ENCODE measurements at regions not wholly inside any gene's neighbourhood (a gene's known extent, or its start where the extent isn't known, plus 50 kb on each side); places are given as distances from the start of the nearest gene placed in this dataset.

GRCh38 chr1:102733491-102734236 is 374.7 kb downstream of the COL11A1 start:
- no peaks in the 10 kb centered on the region for H3K27me3 ChIP-seq
- WGBS, 2 donors, result 58 to 75% methylated on average over 3 of the region's 3 CpGs
- H3K4me1 ChIP-seq, result no peaks in the 10 kb centered on the region
- ATAC-seq (no peak), DNase-seq (no peak)
- H3K9me3 ChIP-seq, result no peaks in the 10 kb centered on the region
- H3K27ac ChIP-seq, result no peak overlapping the region
- H3K4me3 ChIP-seq, result no peak overlapping the region
- TF ChIP-seq POLR2A (IDR thresholded peaks at IDR 0.05) (no peak), CTCF (IDR thresholded peaks at IDR 0.05) (no peak)
- intact Hi-C loops (cut with DNase I), result no loop called here
- H3K36me3 ChIP-seq (replicated peaks in 1 of 2; ENCODE audit: insufficient read depth in 1 of 2, low read depth in 2 of 2), result no peaks in the 10 kb centered on the region

GRCh38 chr1:102732927-102733326 is 375.4 kb downstream of the COL11A1 start:
- H3K4me1 ChIP-seq, result no peaks in the 10 kb centered on the region
- WGBS, 2 donors, result 57 to 67% methylated on average over 1 of the region's 1 CpG
- no peak overlapping the region for H3K27ac ChIP-seq
- no peak for ATAC-seq
- no peaks in the 10 kb centered on the region for H3K36me3 ChIP-seq (replicated peaks in 1 of 2; ENCODE audit: insufficient read depth in 1 of 2, low read depth in 2 of 2)
- TF ChIP-seq CTCF (IDR thresholded peaks at IDR 0.05) (no peak), POLR2A (IDR thresholded peaks at IDR 0.05) (no peak)
- H3K4me3 ChIP-seq, result no peak overlapping the region
- H3K9me3 ChIP-seq, result no peaks in the 10 kb centered on the region
- DNase-seq, result no peak
- H3K27me3 ChIP-seq, result no peaks in the 10 kb centered on the region
- intact Hi-C loops (cut with DNase I), result no loop called here

GRCh38 chr1:102726417-102726816 is 381.9 kb downstream of the COL11A1 start:
- ATAC-seq (no peak), DNase-seq (no peak)
- H3K27me3 ChIP-seq, result no peaks in the 10 kb centered on the region
- TF ChIP-seq CTCF (IDR thresholded peaks at IDR 0.05) (no peak), POLR2A (IDR thresholded peaks at IDR 0.05) (no peak)
- no peak overlapping the region for H3K4me3 ChIP-seq
- no peak overlapping the region for H3K27ac ChIP-seq
- H3K9me3 ChIP-seq, result no peaks in the 10 kb centered on the region
- WGBS, 2 donors, result 63 to 65% methylated on average over 1 of the region's 1 CpG
- intact Hi-C loops (cut with DNase I), result no loop called here
- H3K4me1 ChIP-seq, result no peaks in the 10 kb centered on the region
- H3K36me3 ChIP-seq (replicated peaks in 1 of 2; ENCODE audit: insufficient read depth in 1 of 2, low read depth in 2 of 2), result no peaks in the 10 kb centered on the region

- DNase-seq (no peak), ATAC-seq (no peak)
- no peaks in the 10 kb centered on the region for H3K4me1 ChIP-seq
- intact Hi-C loops (cut with DNase I), result no loop called here
- H3K36me3 ChIP-seq (replicated peaks in 1 of 2; ENCODE audit: insufficient read depth in 1 of 2, low read depth in 2 of 2), result no peaks in the 10 kb centered on the region
- 63 to 64% methylated on average over 1 of the region's 1 CpG for WGBS, 2 donors
- TF ChIP-seq POLR2A (IDR thresholded peaks at IDR 0.05) (no peak), CTCF (IDR thresholded peaks at IDR 0.05) (no peak)
- H3K9me3 ChIP-seq, result no peaks in the 10 kb centered on the region
- H3K27ac ChIP-seq, result no peak overlapping the region
- no peak overlapping the region for H3K4me3 ChIP-seq
- H3K27me3 ChIP-seq, result no peaks in the 10 kb centered on the region
These were observed 383.6 kb downstream of the COL11A1 start for GRCh38 chr1:102724741-102725140.

GRCh38 chr1:102715150-102715549 is 393.2 kb downstream of the COL11A1 start:
- Histone ChIP-seq H3K4me1 (no peaks in the 10 kb centered on the region), H3K27ac (no peak overlapping the region), H3K4me3 (no peak overlapping the region), H3K9me3 (no peaks in the 10 kb centered on the region), H3K27me3 (no peaks in the 10 kb centered on the region), H3K36me3 (replicated peaks in 1 of 2; ENCODE audit: insufficient read depth in 1 of 2, low read depth in 2 of 2) (no peaks in the 10 kb centered on the region)
- DNase-seq (no peak), ATAC-seq (no peak)
- WGBS, 2 donors, result 77 to 78% methylated on average over 4 of the region's 4 CpGs
- TF ChIP-seq POLR2A (IDR thresholded peaks at IDR 0.05), result no peak
- intact Hi-C loops (cut with DNase I), result no loop called here

All from body of pancreas (tissue), 4 donors.